GM21717 (cell line): ENCODE measurements at regions not wholly inside any gene's neighbourhood (a gene's known extent, or its start where the extent isn't known, plus 50 kb on each side); places are given as distances from the start of the nearest gene placed in this dataset.

ENCODE experiments used
- ATAC-seq: cut with Tn5 transposase; IDR thresholded peaks from one replicate; pipeline ENCODE4 v1.9.1; 2021; ENCODE audit warnings: mild to moderate bottlenecking, moderate library complexity; ENCODE audit not compliant: unreplicated experiment

DNA sequence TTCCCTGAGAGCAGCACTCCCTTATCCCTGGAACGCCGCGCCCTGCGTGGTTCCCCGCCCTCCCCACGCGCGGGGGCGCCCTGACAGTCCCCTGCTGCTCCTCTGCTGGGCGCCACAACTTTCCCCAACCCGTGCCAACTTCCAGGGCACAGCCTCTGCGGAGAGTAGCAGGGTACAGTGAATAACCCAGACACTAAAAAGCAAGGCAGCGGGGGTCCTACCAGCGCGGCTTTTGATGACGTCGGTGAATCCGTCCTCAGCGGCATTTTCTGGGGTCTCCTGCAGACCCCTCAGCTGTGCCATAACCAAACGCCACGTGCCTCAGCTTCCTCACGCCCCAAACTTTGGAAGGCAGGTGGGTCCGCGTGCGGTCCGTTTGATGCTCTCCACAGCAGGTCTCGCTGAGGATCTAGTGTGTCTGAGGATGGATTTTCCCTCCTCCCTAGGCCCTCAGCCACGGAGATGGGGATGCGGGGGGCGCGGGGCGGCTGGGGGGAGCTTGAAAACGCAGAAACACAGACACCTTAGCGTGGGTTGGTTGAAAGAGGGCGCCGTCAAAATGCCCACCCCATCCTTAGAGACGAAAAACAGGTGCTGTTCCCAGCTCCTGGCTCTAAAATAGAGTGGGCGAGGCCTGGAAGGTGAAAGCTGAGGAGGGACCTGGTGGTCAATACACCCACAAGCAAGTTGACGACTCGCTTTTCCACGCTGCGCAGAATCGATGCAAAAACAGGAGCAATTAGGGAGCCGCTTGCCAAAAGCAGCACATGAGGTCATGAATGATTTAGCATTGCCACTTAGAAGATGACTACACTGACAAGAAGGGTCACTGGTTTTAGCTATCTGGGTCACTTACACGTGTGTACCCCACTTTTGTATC is 405.6 kb downstream of the FAM47A start:
- no peak for ATAC-seq

DNA sequence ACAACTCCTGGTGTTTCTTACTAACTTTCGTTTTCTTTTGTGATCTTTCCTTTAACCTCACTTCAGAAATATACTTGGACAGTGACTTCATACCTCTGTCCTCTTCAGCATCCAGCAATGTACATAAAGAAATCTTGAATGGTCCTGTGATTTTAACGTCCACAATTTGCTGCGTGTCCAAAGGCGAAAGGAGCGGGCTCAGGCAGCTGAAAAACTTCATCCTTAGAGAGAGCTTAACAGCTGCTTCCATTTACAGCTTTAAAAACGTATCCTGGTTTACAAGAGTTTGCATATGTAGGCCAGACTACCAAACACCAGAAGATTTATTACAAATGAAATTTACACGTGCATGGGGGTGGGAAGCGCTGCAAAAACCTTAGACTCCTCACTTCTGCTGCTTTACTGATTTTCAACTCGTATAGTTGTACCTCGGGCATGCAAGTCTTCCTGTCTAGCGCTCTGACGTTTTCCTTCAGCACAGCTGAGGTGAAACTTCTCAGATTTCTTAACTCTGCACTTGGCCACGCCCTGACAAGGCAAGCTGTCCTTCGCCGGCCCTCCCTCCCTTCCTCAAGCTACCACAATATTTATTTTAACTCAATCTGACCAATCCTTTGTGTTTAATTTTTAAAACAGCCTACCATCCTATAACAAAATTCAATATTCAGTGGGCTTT is 406.4 kb downstream of the FAM47A start:
- no peak for ATAC-seq

DNA sequence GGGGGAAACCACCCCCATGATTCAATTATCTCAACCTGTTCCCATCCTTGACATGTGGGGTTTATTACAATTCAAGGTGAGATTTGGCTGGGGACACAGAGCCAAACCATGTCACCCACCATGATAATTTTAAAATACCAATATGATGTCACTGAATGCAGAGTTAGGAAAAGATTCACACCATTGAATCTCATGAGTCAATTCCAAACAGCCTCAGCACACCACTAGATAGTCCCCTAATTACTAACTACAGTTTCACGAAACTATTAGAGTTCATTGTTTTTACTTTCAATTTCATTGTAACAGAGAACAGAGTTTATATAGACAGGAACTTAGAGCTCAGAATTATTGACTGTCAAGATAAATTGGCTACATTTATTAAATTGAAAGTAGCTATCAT is 410.2 kb downstream of the FAM47A start:
- ATAC-seq = peak; percentile 89

DNA sequence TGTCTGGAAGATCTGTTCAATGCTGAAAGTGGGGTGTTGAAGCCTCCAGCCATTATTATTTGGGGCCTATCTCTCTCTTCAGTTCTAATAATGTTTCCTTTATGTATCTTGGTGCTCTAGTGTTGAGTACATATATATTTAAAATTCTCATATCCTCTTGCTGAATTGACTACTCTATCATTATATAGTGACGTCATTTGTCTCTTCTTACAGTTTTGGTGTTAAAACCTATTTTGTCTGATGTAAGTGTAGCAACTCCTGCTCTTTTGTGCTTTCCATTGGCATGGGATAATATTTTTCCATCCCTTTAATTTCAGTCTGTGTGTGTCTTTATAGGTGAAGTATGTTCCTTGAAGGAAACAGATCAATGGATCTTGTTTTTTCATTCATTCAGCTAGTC is 446.0 kb downstream of the FAM47A start:
- ATAC-seq = no peak
